ENCODE measurements at regions not wholly inside any gene's neighbourhood (a gene's known extent, or its start where the extent isn't known, plus 50 kb on each side); places are given as distances from the start of the nearest gene placed in this dataset.

DNA sequence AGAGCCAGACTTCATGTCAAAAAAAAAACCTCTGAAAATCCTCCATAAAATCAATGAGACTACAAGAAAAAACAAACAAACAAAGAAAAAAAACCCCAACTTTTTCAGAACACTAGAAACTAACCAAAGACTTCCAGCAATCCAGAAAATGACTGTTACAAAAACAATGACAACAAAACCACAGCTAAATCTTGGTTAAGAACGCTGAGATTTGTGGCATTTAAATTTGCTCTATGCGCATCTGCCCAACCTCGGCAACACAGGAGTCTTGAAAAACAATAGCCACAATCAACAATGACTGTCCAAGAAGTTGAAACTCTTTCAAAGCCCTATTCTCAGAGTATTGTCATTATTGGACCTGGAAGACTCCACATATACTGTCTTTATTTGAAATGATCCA is 402.4 kb downstream of the ZFHX3 start:
- Histone ChIP-seq H3F3A (ENCODE audit: low read length, unreplicated experiment) (no peaks in the 10 kb centered on the region), H3K4me1 (ENCODE audit: insufficient read depth, low read length) (no peaks in the 10 kb centered on the region), H2AFZ (ENCODE audit: low read length) (no peak overlapping the region), H3K79me2 (ENCODE audit: low read length) (no peaks in the 10 kb centered on the region), H3K36me3 (ENCODE audit: low read depth, low read length) (no peaks in the 10 kb centered on the region), H3K4me2 (ENCODE audit: low read length) (no peak overlapping the region), H3K9ac (ENCODE audit: low read length) (no peak overlapping the region), H3K27ac (ENCODE audit: low read length) (no peak overlapping the region), H4K20me1 (ENCODE audit: low read length) (no peaks in the 10 kb centered on the region), H3K27me3 (ENCODE audit: low read length) (no peaks in the 10 kb centered on the region), H3K9me2 (replicated peaks; ENCODE audit: low read length) (no peaks in the 10 kb centered on the region), H3K9me3 (ENCODE audit: low read length) (no peaks in the 10 kb centered on the region), H3K4me3 (ENCODE audit: low read length) (no peak overlapping the region)
- DNase-seq (no peak), ATAC-seq (no peak)
- ChIA-PET CTCF (no interaction called here), POLR2A (ENCODE audit: unreplicated experiment) (no interaction called here)
- BruUV-seq (replicated peaks): no TSS peak
- intact Hi-C loops (cut with micrococcal nuclease): no loop called here
- TF ChIP-seq EZH2phosphoT487 (IDR thresholded peaks at IDR 0.05; ENCODE audit: borderline replicate concordance, low read length) (no peak), EZH2 (IDR thresholded peaks at IDR 0.05; ENCODE audit: low read length, unreplicated experiment) (no peak)
- TF ChIP-seq, protein P1, sequence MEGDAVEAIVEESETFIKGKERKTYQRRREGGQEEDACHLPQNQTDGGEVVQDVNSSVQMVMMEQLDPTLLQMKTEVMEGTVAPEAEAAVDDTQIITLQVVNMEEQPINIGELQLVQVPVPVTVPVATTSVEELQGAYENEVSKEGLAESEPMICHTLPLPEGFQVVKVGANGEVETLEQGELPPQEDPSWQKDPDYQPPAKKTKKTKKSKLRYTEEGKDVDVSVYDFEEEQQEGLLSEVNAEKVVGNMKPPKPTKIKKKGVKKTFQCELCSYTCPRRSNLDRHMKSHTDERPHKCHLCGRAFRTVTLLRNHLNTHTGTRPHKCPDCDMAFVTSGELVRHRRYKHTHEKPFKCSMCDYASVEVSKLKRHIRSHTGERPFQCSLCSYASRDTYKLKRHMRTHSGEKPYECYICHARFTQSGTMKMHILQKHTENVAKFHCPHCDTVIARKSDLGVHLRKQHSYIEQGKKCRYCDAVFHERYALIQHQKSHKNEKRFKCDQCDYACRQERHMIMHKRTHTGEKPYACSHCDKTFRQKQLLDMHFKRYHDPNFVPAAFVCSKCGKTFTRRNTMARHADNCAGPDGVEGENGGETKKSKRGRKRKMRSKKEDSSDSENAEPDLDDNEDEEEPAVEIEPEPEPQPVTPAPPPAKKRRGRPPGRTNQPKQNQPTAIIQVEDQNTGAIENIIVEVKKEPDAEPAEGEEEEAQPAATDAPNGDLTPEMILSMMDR (conservative IDR thresholded peaks at IDR 0.05; ENCODE audit: low read depth, low read length): no peak

DNA sequence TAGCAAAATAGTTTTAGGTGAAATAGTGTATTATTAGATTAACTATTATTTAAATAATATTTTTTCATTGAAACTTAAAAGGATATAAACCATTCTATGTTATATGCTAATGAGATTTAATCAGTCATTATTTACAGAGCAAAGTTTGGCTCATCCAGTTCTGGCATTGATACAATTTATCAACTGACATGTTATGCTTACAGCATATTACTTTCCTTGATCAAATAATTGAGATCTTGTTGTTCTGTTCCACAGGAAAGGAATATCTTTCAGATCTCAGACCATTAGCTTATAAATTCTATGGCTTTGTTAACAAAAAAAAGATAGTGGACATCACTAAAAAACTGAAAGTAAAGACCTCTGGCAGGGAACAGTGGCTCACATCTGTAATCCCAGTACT is 403.0 kb downstream of the ZFHX3 start:
- Histone ChIP-seq H4K20me1 (ENCODE audit: low read length) (no peaks in the 10 kb centered on the region), H3K36me3 (ENCODE audit: low read depth, low read length) (no peaks in the 10 kb centered on the region), H3K27ac (ENCODE audit: low read length) (no peak overlapping the region), H3K4me1 (ENCODE audit: insufficient read depth, low read length) (no peaks in the 10 kb centered on the region), H3K4me3 (ENCODE audit: low read length) (no peak overlapping the region), H3K27me3 (ENCODE audit: low read length) (no peaks in the 10 kb centered on the region), H3K4me2 (ENCODE audit: low read length) (no peak overlapping the region), H3K9ac (ENCODE audit: low read length) (no peak overlapping the region), H3F3A (ENCODE audit: low read length, unreplicated experiment) (no peaks in the 10 kb centered on the region), H3K9me2 (replicated peaks; ENCODE audit: low read length) (no peaks in the 10 kb centered on the region), H3K9me3 (ENCODE audit: low read length) (no peaks in the 10 kb centered on the region), H3K79me2 (ENCODE audit: low read length) (no peaks in the 10 kb centered on the region), H2AFZ (ENCODE audit: low read length) (no peak overlapping the region)
- BruUV-seq (replicated peaks): no TSS peak
- TF ChIP-seq, protein P1 (conservative IDR thresholded peaks at IDR 0.05; ENCODE audit: low read depth, low read length): no peak
- TF ChIP-seq EZH2 (IDR thresholded peaks at IDR 0.05; ENCODE audit: low read length, unreplicated experiment): no peak
- TF ChIP-seq EZH2phosphoT487 (IDR thresholded peaks at IDR 0.05; ENCODE audit: borderline replicate concordance, low read length): no peak
- ChIA-PET POLR2A (ENCODE audit: unreplicated experiment) (no interaction called here), CTCF (no interaction called here)
- ATAC-seq (no peak), DNase-seq (no peak)
- intact Hi-C loops (cut with micrococcal nuclease): no loop called here

DNA sequence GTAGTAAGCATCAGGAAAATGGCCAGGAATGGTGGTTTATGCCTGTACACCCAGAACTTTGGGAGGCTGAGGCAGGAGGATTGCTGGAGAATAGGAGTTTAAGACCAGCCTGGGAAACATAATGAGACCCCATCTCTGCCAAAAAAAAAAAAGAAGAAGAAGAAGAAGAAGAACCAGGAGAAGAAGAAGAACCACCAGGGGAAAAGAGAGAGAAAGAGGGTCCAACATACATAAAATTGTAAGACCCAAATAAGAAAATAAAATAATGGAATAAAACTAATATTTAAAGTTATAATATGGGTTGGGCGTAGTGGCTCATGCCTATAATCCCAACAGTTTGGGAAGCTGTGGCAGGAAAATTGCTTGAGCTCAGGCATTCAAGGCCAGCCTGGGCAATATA is 408.4 kb downstream of the ZFHX3 start:
- ChIA-PET POLR2A (ENCODE audit: unreplicated experiment) (no interaction called here), CTCF (no interaction called here)
- H3K4me3 ChIP-seq (ENCODE audit: low read length): no peak overlapping the region
- no peaks in the 10 kb centered on the region for H3K27me3 ChIP-seq (ENCODE audit: low read length)
- H3K9me2 ChIP-seq (replicated peaks; ENCODE audit: low read length): no peaks in the 10 kb centered on the region
- H3K27ac ChIP-seq (ENCODE audit: low read length): no peak overlapping the region
- H4K20me1 ChIP-seq (ENCODE audit: low read length): no peaks in the 10 kb centered on the region
- no peak overlapping the region for H3K9ac ChIP-seq (ENCODE audit: low read length)
- no peaks in the 10 kb centered on the region for H3K9me3 ChIP-seq (ENCODE audit: low read length)
- no peak for TF ChIP-seq EZH2 (IDR thresholded peaks at IDR 0.05; ENCODE audit: low read length, unreplicated experiment)
- TF ChIP-seq EZH2phosphoT487 (IDR thresholded peaks at IDR 0.05; ENCODE audit: borderline replicate concordance, low read length): no peak
- TF ChIP-seq, protein P1 (conservative IDR thresholded peaks at IDR 0.05; ENCODE audit: low read depth, low read length): no peak
- no peak for ATAC-seq
- no peak for DNase-seq
- no TSS peak for BruUV-seq (replicated peaks)
- intact Hi-C loops (cut with micrococcal nuclease): no loop called here
- H2AFZ ChIP-seq (ENCODE audit: low read length): no peak overlapping the region
- no peaks in the 10 kb centered on the region for H3F3A ChIP-seq (ENCODE audit: low read length, unreplicated experiment)
- H3K4me1 ChIP-seq (ENCODE audit: insufficient read depth, low read length): peaks cover 4% of the 10 kb centered on the region; the same call in 1 of the 2 replicates
- H3K36me3 ChIP-seq (ENCODE audit: low read depth, low read length): no peaks in the 10 kb centered on the region; the same call in 1 of the 2 replicates
- no peak overlapping the region for H3K4me2 ChIP-seq (ENCODE audit: low read length)
- no peaks in the 10 kb centered on the region for H3K79me2 ChIP-seq (ENCODE audit: low read length)
